ENCODE measurements at regions not wholly inside any gene's neighbourhood (a gene's known extent, or its start where the extent isn't known, plus 50 kb on each side); places are given as distances from the start of the nearest gene placed in this dataset.

GRCh38 chr5:89473196-89473595 lies 590.2 kb upstream of the MEF2C start:
- no peak overlapping the region for H3K4ac ChIP-seq (ENCODE audit: low read depth, low read length)

More at GRCh38 chr5:89473196-89473595, 590.2 kb upstream of the MEF2C start:
- intact Hi-C loops (cut with micrococcal nuclease) (no loop called here), in situ Hi-C loops (cut with MboI; ENCODE audit: low sequenced_read_pairs) (no loop called here), dilution Hi-C loops (cut with HindIII; ENCODE audit: low sequenced_read_pairs, unreplicated experiment) (no loop called here)
- POLR2A ChIA-PET (ENCODE audit: unreplicated experiment) = no interaction called here
- Histone ChIP-seq H3K27ac (ENCODE audit: insufficient read depth, low read length) (no peak overlapping the region), H4K8ac (ENCODE audit: low read depth in 2 of 2, low read length in 2 of 2) (no peak overlapping the region), H3K9me1 (ENCODE audit: insufficient read depth, low read length) (no peaks in the 10 kb centered on the region), H4K20me1 (ENCODE audit: insufficient read depth, low read length) (no peaks in the 10 kb centered on the region), H3K56ac (ENCODE audit: extremely low read depth, insufficient read depth, low read length) (no peak overlapping the region), H4K91ac (ENCODE audit: insufficient read depth, low read depth, low read length) (no peak overlapping the region), H2BK15ac (ENCODE audit: low read depth, low read length) (no peak overlapping the region), H4K5ac (ENCODE audit: low read depth, low read length) (no peak overlapping the region), H3K79me1 (ENCODE audit: low read depth in 1 of 2, low read length in 2 of 2) (no peaks in the 10 kb centered on the region), H2BK20ac (ENCODE audit: low read depth, low read length) (no peak overlapping the region), H2AK9ac (replicated peaks; ENCODE audit: low read depth, low read length, poor library complexity) (no peak overlapping the region), H2BK120ac (ENCODE audit: low read depth, low read length) (no peak overlapping the region), H3K18ac (ENCODE audit: low read depth, low read length) (no peak overlapping the region), H2AK5ac (ENCODE audit: low read depth, low read length) (no peak overlapping the region), H3K4me3 (ENCODE audit: insufficient read depth, low read depth, low read length) (no peak overlapping the region), H3K9ac (ENCODE audit: low read depth, low read length) (no peak overlapping the region), H3K36me3 (ENCODE audit: control insufficient read depth, insufficient read depth, low read length) (no peaks in the 10 kb centered on the region), H2BK5ac (ENCODE audit: low read depth, low read length, poor library complexity, severe bottlenecking) (no peak overlapping the region), H3K14ac (replicated peaks; ENCODE audit: low read depth, low read length) (no peak overlapping the region), H3K4me1 (ENCODE audit: control insufficient read depth, insufficient read depth, low read length) (no peaks in the 10 kb centered on the region), H3K23ac (ENCODE audit: low read depth, low read length) (no peak overlapping the region), H2AFZ (replicated peaks; ENCODE audit: low read length, poor library complexity) (no peak overlapping the region), H3K9me3 (ENCODE audit: control insufficient read depth, insufficient read depth, low read length) (no peaks in the 10 kb centered on the region), H3K27me3 (ENCODE audit: control insufficient read depth, insufficient read depth, low read length) (no peaks in the 10 kb centered on the region), H3K4me2 (ENCODE audit: low read depth, low read length) (no peak overlapping the region)
- DNase-seq (no peak), ATAC-seq (ENCODE audit: low read depth) (no peak)
- BruUV-seq (replicated peaks) = no TSS peak
- CTCF ChIA-PET = no interaction called here
- no CpG with 5 or more reads among the region's 3 CpGs for WGBS, 2 experiments (ENCODE audit: extremely low coverage in 2 of 2, insufficient read length in 1 of 2)
- TF ChIP-seq POLR2A (IDR thresholded peaks at IDR 0.05; ENCODE audit: low read depth, low read length) (no peak), NFE2L2 (IDR thresholded peaks at IDR 0.05; ENCODE audit: low read depth, low read length) (no peak), MAFK (IDR thresholded peaks at IDR 0.05; ENCODE audit: low read depth, low read length) (no peak)
